ENCODE measurements at regions not wholly inside any gene's neighbourhood (a gene's known extent, or its start where the extent isn't known, plus 50 kb on each side); places are given as distances from the start of the nearest gene placed in this dataset.
"Not testable (repeated sequence)": the region's sequence is repeated elsewhere in the genome, so short reads cannot be mapped to it uniquely, and the experiment has no call there.

DNA sequence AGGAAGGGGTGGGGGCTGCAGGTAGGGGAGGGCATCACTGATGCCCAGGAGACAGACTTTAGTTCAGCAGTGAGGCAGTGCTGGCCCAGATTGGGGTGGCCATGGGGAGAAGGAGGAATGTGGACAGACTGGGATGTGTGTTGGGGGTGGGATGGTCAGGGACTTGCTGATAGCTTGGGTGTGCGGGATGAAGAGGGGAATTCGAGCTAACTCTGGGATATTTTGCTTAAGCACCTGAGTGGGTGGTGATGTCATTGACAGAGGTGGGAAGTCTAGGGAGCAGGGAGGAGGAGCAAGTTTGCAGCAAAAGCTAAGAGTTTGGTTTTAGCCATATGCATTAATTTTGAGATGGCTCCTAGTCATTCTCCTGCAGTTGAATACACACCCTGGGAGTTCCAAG is 207.5 kb downstream of the RPLP1 start:
- DNase-seq, result no peak

DNA sequence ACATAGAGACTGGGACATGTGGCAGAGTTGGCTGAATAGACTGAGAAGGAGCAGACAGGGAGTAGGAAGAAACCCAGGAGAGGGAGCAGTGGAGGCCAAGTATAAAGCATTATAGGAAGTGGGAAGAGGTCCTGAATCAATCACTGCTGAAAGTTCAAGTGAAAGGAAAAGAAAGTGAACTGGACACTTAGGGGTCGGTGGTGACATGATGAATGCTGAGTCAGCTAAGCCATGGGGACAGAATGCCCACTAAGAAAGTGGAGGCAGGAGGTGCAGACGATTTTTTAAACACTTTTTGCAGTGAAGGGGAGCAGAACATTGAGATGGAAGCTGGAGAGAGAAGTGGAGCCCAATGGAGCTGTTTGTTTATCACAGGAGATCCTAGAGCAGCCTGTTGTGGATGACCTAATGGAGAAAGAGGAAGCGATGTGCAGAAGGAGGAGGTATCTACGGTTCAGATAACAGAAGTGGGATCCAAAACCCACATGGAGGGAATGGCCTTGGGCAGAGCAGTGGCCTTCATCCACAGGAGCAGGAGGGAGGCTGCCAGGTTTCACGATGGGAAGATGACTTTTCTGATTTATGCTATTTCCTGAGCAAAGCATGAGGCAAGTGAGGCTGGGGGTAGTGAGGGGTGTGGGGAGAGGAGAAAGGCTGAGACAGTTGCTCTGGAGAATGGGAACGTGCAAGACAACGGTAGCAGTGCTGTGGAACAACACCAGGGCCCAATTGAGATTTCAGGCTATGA is 208.2 kb downstream of the RPLP1 start:
- no peak for DNase-seq

DNA sequence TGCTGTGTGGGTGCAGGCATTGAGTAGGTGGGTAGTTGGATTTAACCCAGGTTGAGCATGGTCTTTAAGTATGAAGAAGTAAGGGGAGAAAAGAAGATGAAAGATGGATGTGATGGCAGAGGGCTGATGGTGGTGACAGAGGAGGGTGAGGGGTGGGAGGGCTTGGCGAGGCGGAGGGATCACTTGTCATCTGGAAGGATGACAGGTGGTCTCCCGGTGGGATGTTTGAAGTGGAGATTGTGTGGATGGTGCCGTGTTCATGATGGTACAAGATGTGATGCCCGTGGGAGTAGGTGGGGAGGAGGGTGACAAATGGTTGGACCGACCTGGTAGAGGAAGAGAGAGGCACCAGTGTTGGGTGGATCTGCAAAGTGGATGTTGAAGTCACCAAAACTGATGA is 208.8 kb downstream of the RPLP1 start:
- no peak for DNase-seq

DNA sequence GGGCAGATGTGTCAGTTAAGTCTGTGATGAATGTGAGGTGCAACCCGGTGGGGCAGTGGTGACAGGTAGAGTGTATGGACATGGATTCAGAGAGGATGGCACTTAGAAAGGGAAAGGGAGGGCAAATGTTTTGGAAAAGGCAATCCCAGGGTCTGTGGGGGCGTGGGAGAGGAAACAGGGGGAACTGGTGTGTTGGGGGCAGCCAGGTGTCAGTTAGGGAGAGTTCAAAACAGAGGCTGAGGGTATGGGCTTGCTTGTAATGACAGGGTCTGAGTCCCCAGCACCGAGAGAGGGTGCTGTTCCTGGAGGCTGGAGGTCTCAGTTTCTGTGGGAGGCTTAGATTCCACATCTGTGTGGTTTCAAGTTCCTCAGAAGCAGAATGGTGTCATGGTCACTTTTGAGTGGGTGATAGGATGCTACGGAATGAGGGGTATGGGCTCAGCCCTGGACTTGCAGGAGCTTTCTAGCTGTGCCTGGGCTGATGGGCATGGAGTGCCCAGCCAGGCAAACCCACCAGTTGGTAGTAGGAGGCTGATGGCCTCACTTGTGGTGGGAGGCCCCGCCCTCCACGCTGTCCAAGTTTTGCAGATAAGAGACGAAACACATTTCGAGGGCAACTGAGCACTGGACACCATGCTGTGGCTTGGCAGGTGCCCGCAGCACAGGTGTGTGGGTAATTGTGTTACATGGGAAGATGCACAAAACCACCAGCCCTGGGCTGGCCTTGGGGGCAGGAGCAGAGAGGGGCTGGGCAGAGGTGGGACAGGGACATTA is 209.4 kb downstream of the RPLP1 start:
- DNase-seq, result no peak

DNA sequence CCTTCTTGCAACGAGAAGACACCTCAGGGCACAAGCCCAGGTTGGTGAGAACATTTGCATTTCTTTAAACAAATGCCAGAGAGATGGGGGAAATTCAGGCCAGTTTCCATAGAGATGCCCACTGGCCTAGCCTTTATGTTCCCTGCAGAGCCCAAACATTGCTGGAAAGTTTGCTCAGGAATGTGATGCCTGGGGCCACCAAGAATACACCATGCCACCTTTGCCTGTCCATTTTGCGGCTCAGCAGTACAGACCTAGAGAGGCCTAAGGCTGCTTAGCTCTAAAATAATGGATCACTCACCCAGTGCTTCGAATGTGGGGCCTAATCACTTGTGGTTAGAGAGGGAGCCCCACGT is 210.0 kb downstream of the RPLP1 start:
- no peak for DNase-seq

DNA sequence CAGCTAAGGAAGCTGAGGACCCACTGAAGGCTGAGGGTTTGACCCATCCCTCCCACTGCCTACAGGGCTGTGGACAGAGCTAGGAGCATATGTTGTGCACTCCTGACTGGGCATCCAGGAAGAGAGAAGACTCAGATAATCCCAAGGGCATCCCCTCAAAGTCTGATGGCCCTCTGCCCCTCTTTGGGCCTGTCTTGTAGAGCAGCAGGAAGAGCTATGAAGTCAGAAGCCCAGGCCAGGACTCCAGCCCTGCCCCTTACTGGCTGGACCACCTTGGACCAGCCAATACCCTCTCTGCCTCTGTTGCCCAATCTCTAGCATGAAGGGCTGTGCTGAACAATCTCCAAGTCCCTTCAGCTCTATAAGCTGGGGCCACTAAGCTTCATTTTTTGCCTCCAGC is 210.8 kb downstream of the RPLP1 start:
- DNase-seq, result no peak

DNA sequence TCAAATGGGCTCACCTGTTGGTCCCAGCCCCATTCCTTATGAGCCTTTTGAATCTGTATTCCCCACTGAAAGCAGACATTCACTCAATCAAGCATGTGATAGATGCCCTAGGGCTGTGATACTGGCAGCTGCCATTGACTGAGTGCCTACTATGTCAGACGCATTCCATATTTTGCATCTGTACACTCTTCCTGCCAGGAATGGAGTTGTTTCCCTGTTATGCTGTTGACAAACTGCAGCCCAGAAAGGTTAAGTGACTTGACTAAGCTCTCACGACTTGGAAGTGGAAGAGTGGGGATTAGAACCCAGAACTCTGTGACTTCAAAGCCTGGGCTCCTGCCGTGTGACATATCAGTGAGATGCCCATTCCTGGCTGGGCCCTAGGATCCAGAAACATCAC is 211.4 kb downstream of the RPLP1 start:
- no peak for DNase-seq

DNA sequence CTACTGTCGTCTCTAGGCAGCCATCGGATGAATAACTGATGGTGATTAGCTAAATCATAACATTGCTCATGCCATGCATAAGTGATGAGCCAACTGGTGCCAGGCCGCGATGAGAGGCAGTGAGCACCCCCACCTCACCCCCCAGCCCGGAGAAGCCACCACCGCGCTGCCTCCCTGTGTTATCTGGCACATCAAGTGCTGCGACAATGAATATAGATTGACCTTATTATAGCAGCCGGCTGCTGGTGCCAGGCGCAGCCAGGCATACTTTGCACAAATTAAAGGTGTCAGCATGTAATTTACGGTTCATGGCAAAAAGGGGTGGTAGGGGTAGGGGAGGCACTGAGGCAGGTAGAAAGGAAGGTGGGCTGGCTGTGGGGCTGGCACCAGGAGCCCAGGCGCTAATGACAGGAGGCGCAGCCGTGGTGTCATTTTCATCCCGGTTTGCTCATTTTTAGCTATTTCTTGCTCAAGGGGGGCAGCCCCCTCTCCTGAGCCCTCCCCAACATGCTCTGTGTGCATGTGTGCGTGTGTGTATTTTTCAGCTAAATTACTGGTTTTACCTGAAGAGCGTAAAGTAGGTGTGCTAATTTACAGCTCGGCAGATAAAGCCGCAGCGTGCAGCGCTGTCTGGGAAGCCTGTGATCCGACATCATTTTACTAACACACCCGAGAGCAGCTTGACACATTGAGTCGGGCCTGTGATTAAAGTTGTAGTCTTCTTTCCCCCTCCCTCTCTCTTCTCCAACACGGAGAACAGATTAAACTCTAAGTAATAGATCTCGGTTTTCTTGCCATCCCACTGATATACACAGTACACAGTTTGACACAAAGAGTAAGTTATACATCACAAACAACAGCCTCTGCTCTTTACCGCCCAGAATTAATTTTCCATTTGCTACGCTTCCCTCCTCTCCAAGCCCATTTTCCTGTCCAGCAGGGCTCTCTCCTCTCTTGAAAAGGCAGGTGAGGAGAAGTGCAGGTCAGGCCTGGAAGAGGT is 212.3 kb downstream of the RPLP1 start:
- DNase-seq, result no peak

DNA sequence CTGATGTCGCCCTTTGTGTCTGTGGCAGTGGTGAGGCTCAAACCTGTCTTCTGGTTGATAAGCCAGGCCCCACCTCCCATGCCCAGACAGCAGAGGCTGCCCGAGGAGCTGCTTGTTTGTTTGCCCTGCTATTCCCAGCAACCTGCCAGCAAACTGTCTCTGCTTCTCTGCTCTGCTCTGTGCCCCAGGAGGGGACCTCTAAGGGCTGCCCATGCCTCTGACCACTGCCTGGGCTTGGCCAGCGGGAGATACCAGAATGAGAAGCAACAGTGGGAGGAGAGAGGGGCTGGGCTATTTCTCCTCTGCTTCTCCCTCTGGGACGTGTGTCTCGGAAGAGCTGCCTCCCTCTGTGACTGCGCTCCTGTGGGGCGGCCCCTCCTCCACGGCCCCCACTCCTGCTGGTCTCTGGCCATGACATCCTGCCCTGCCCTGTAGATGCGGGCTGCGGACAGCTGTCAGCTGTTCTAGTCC is 213.1 kb downstream of the RPLP1 start:
- DNase-seq, result peak; percentile 47

DNA sequence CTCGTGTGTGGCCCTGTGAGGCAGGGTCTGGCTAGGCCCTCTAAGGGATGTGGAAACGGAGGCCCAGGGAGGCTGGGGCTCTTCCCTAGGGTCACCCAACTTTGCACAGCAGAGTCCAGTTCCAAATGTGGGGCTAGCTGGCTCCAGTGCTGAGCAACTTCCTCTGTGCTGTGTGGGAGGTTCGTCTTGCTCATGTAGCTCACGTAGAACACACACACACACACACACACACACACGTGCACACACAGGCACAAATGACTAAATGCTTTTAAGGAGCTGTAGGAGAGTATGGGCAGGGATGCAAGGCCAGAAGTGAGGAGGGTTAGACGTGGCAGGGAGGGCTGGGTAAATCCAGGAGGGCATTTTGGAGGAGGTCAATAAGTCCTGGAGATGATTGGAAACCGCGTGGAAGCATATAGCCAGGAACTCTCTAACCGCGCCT is 213.8 kb downstream of the RPLP1 start:
- no peak for DNase-seq

DNA sequence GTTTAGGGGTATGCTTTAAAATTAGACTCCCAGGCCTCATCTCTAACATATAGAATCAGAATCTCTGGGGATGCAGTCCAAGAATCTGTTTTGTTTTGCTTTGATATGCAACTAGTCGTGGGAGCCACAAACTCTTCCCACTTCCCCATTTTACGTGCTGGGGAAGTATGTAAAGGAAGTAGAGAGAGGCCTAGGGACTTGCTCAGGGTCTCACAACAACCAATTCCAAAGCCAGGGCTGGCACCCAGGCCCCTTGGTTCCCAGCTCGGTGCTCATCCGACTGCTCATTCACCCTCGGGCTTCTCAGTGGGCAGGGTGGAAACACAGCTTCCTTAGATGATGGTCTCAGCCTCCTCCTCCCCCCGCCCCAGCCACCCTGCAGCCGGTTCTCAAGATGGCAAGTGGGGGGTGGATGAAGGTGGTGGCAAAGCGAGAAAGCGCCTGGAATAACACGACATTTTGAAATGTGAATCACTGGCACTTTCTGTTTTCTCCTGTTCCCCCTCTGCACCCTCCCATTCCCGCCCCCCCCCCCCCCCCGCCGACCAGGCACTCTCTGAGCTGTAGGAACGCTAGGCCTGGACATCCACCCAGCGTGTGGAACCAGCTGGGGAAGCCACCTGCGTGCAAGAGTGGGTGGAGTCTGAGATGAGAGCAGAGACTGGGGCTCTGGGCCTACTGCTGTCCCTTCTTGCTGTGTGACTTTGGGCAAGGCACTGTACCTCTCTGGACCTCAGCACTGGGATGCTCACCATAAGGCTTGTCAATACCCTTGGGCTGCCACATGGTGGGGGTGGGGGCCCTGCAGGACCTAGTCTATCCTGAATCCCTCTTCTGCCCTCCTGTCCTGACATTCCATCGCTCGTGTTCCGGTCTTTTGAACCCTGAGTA is 214.5 kb downstream of the RPLP1 start:
- no peak for DNase-seq

DNA sequence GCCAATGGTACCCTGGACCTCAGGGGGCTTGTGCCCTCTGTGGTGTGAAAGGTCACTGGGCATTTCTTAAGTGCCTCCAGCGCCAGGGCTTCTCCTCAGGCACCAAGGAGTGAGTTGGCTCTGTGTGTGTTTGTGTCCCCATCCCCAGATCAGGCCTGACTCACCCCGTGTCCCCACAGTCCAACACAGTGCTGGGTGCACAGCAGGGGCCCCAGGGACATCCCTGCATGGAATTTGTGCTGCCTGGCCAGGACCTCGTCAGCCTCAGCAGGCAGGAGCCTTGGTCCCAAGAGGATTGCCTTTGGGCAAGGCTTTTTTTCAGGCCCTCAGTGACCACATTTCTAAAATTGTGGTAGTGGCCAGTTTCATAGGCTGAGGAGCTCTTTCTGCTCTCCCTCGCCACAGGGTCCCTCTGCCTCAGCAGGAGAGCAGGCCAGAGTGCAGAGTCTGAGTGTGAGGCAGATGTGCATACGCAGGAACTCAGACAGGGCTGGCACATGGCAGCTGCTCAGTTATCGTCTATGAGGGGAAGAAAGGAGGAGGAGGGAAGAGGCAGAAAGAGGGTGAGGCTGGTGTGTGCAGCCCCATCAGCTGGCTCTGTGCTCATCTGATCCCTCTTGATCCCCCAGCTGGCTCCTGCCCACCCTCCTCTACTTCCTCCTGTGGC is 215.6 kb downstream of the RPLP1 start:
- no peak for DNase-seq

DNA sequence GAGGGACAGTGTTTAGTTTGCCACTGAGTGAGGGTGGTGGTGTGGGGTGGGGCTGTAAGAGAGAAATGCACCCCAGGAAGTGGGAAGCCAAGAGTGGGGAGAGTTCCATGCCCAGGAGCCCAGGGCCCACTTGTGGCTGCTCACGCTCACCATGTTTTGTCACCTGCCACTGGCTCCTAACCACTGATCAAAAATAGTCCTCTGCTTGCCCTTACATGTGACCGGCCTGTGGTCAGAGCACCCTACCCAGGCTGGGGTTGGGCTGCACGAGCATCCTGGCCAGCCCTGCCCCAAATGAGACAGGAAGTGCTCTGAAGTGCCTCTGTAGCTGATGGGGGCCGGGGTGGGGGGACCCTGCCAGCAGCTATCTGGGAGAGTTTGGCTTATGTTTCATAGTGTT is 216.3 kb downstream of the RPLP1 start:
- no peak for DNase-seq

DNA sequence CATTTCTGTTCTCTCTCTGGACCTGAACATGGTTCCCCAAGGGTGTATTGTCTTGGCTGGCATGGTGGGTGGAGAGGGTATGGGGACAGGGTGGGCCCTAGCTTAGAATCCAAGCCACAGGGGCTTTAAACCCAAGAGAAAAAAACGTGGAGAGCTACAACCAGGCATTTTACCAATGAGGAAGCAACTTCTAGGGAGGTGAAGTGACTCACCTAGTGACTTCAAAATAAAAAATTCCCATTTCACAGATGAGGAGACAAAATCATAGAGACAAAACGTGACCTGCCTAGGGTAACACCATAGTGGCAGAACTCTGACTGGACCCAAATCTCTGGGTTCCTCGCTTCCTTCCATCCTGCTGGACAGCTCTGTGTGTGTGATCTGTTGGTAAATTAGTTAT is 216.8 kb downstream of the RPLP1 start:
- no peak for DNase-seq

DNA sequence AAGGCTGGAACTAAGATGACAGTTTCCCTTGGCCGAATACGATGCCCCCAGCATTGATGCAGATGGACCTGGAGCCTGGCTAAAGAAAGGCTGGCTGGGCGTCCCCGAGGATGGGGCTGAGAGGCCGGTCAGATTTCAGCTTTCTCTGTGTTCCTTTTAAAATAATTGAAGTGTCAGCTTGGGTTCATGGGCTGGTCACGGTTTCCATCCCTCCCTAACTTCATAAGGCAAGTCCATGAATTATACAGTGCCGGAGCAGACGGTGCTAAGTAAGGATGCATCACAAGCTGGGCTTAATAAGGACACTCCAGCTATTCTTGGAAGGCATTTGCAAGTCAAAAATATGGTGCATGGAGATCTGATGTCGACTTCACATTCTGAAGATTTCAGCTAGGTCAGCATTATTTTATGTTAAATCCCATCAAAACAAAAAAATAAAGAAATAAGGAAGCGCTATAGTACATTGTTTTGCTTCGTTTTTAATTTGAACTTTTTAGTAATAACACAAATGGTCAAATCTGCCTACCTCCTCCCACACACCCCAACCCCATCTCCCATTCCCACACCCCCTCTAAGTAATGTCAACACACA is 220.8 kb downstream of the RPLP1 start:
- DNase-seq, result no peak

DNA sequence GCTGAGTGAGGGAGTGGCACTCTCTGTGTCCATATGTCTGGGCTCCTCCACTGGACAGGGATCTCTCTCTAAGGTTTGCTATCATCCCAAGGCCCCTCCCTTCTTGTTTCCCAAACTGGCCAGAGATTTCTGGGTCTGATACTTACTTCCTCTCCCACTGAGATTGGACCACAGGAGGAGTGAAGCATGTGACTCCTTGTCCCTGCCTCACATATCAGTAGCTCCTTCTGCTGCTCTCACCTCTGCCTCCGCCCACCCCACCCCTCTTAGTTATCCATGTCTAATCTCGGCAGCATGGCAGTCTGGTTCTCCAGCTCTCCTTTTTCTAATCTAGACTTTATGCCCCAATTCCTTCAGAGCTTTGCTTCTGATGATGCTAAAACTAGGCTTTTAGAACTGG is 223.1 kb downstream of the RPLP1 start:
- DNase-seq, result no peak

DNA sequence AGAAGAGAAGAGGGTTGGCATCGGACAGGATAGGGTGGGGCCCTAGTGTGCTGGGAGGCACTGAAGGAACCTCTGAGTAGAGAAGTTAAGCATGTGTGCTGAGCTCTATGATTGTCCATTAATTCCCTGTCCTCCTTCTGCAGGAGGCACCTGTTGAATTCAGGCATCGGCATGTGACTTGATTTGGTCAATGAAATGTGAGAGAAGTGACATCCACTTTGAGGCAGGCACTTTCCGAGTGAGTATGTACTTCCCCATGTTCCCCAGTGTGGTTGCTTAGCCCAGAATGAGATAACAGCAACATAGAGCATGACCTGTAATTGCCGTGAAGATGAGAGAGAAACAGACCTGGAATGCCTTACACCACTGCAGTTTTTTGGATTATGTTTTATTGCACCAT is 224.8 kb downstream of the RPLP1 start:
- DNase-seq, result no peak

DNA sequence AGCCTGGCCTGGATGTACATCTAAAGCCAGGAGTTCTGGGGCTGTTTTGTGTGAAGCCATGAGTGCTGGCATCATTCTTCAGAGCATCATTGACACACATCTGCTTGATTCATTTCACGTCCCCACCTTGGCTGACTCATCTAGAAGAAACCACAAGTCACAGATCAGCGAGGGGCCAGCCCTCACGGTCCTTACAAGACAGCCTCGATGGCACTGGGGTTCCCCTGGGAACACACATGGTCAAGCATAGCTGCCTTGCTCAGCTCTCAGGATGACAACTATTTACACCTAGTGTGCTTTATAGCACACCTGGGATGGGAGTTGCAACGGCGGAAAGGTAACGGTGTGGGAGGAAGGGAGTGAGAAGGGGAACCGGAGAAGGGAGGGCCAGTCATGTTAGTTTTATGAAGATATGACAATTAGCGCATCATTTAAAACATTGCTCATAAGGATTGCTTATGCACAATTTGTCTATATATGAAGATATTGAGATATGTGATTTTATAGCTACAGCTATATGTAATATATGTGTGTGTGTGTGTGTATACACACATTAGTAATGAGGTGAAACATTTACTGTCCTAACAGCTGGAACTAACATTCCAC is 227.1 kb downstream of the RPLP1 start:
- DNase-seq, result no peak

DNA sequence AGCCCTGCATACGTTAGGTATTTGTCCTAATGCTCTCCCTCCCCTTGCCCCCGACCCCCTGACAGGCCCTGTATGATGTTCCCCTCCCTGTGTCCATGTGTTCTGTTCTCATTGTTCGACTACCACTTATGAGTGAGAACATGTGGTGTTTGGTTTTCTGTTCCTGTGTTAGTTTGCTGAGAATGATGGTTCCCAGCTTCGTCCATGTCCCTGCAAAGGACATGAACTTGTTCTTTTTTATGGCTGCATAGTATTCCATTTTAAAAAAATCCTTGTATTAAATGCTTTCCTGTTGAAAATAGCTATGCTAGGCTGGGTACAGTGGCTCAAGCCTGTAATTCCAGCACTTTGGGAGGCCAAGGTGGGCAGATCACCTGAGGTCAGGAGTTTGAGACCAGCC is 232.2 kb downstream of the RPLP1 start:
- not testable (repeated sequence) for DNase-seq

Measured in right kidney (tissue), 1 donor.